HG03469 (cell line): ENCODE measurements at regions not wholly inside any gene's neighbourhood (a gene's known extent, or its start where the extent isn't known, plus 50 kb on each side); places are given as distances from the start of the nearest gene placed in this dataset.

Experiments used
- ATAC-seq: cut with Tn5 transposase; IDR thresholded peaks from one replicate; pipeline ENCODE4 v1.9.1; 2021; ENCODE audit warnings: mild to moderate bottlenecking, moderate library complexity, moderate number of reproducible peaks; ENCODE audit not compliant: unreplicated experiment

- no peak for ATAC-seq
These were observed 266.4 kb upstream of the TBC1D5 start for GRCh38 chr3:18008706-18009368.

- ATAC-seq = no peak
These were observed 265.5 kb upstream of the TBC1D5 start for GRCh38 chr3:18007980-18008379.

GRCh38 chr3:17995769-17996168, 253.3 kb upstream of the TBC1D5 start:
- ATAC-seq = no peak

GRCh38 chr3:17994167-17994566, 251.7 kb upstream of the TBC1D5 start:
- no peak for ATAC-seq

GRCh38 chr3:17990390-17990789, 248.0 kb upstream of the TBC1D5 start:
- ATAC-seq = no peak

- no peak for ATAC-seq
These were observed 244.0 kb upstream of the TBC1D5 start for GRCh38 chr3:17986348-17986816.

GRCh38 chr3:17985658-17986347, 243.4 kb upstream of the TBC1D5 start:
- no peak for ATAC-seq

GRCh38 chr3:17983106-17983505, 240.7 kb upstream of the TBC1D5 start:
- ATAC-seq = no peak

GRCh38 chr3:17982211-17982880, 239.9 kb upstream of the TBC1D5 start:
- ATAC-seq = no peak

- no peak for ATAC-seq
These were observed 238.4 kb upstream of the TBC1D5 start for GRCh38 chr3:17980863-17981262.

GRCh38 chr3:17979911-17980310, 237.5 kb upstream of the TBC1D5 start:
- ATAC-seq = no peak

- no peak for ATAC-seq
These were observed 236.8 kb upstream of the TBC1D5 start for GRCh38 chr3:17979252-17979651.

GRCh38 chr3:17974206-17974841, 231.9 kb upstream of the TBC1D5 start:
- no peak for ATAC-seq

GRCh38 chr3:17972959-17973906, 230.8 kb upstream of the TBC1D5 start:
- no peak for ATAC-seq

GRCh38 chr3:17972476-17972875, 230.0 kb upstream of the TBC1D5 start:
- no peak for ATAC-seq

- ATAC-seq = no peak
These were observed 229.6 kb upstream of the TBC1D5 start for GRCh38 chr3:17972030-17972429.

- ATAC-seq = no peak
These were observed 227.6 kb upstream of the TBC1D5 start for GRCh38 chr3:17969985-17970568.

GRCh38 chr3:17969244-17969643, 226.8 kb upstream of the TBC1D5 start:
- ATAC-seq = no peak

GRCh38 chr3:17967953-17968607, 225.6 kb upstream of the TBC1D5 start:
- no peak for ATAC-seq
